ENCODE measurements at regions not wholly inside any gene's neighbourhood (a gene's known extent, or its start where the extent isn't known, plus 50 kb on each side); places are given as distances from the start of the nearest gene placed in this dataset.

- no peak for DNase-seq (ENCODE audit: low read depth)
Observed at GRCh38 chr12:66910366-66910974, 231.6 kb upstream of the GRIP1 start.

GRCh38 chr12:66915306-66915904 is 236.5 kb upstream of the GRIP1 start:
- DNase-seq (ENCODE audit: low read depth), result no peak

- no peak for DNase-seq (ENCODE audit: low read depth)
Observed at GRCh38 chr12:66916189-66916588, 237.3 kb upstream of the GRIP1 start.

GRCh38 chr12:66919466-66919865 is 240.6 kb upstream of the GRIP1 start:
- DNase-seq (ENCODE audit: low read depth), result no peak

- no peak for DNase-seq (ENCODE audit: low read depth)
Observed at GRCh38 chr12:66920205-66920604, 241.3 kb upstream of the GRIP1 start.

- DNase-seq (ENCODE audit: low read depth), result no peak
Observed at GRCh38 chr12:66921151-66921550, 242.3 kb upstream of the GRIP1 start.

- no peak for DNase-seq (ENCODE audit: low read depth)
Observed at GRCh38 chr12:66925083-66925482, 246.2 kb upstream of the GRIP1 start.

GRCh38 chr12:66929121-66929520 is 250.2 kb upstream of the GRIP1 start:
- DNase-seq (ENCODE audit: low read depth), result no peak

GRCh38 chr12:66931091-66931490 is 252.2 kb upstream of the GRIP1 start:
- DNase-seq (ENCODE audit: low read depth), result no peak

GRCh38 chr12:66932126-66932525 is 253.2 kb upstream of the GRIP1 start:
- no peak for DNase-seq (ENCODE audit: low read depth)

- DNase-seq (ENCODE audit: low read depth), result no peak
Observed at GRCh38 chr12:66934302-66935062, 255.6 kb upstream of the GRIP1 start.

- no peak for DNase-seq (ENCODE audit: low read depth)
Observed at GRCh38 chr12:66941150-66941549, 262.3 kb upstream of the GRIP1 start.

GRCh38 chr12:66942741-66943465 is 264.0 kb upstream of the GRIP1 start:
- peak; percentile 2 for DNase-seq (ENCODE audit: low read depth)

GRCh38 chr12:66944365-66944764 is 265.5 kb upstream of the GRIP1 start:
- DNase-seq (ENCODE audit: low read depth), result no peak

- DNase-seq (ENCODE audit: low read depth), result no peak
Observed at GRCh38 chr12:66945189-66945817, 266.4 kb upstream of the GRIP1 start.

GRCh38 chr12:66947119-66947518 is 268.2 kb upstream of the GRIP1 start:
- no peak for DNase-seq (ENCODE audit: low read depth)

- no peak for DNase-seq (ENCODE audit: low read depth)
Observed at GRCh38 chr12:66952668-66953067, 273.8 kb upstream of the GRIP1 start.

GRCh38 chr12:66956300-66956699 is 277.4 kb upstream of the GRIP1 start:
- DNase-seq (ENCODE audit: low read depth), result no peak

GRCh38 chr12:66959276-66959675 is 280.4 kb upstream of the GRIP1 start:
- no peak for DNase-seq (ENCODE audit: low read depth)

GRCh38 chr12:66960006-66960405 is 281.1 kb upstream of the GRIP1 start:
- DNase-seq (ENCODE audit: low read depth), result no peak

- DNase-seq (ENCODE audit: low read depth), result no peak
Observed at GRCh38 chr12:66960704-66961690, 282.1 kb upstream of the GRIP1 start.

All from ELR (cell line).